ENCODE measurements at regions not wholly inside any gene's neighbourhood (a gene's known extent, or its start where the extent isn't known, plus 50 kb on each side); places are given as distances from the start of the nearest gene placed in this dataset.

DNA sequence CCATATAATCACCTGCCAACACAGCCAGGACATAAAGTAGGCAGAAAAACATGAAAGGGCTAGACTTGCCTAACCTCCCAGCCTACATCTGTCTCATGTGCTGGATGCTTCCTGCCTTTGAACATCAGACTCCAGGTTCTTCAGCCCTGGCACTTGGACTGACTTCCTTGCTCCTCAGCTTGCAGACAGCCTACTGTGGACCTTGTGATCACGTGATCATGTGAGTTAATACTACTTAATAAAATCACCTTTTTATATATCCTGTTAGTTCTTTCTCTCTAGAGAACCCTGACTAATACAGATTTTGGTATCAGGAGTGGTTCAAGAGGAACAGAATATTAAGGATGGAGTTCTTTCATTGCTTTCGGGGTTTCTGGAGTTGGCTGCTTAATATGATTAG, 2867.6 kb downstream of the PCDH9 start:
- FAIRE-seq: no peak
- DNase-seq (ENCODE audit: low spot score in 2 of 2): no peak

DNA sequence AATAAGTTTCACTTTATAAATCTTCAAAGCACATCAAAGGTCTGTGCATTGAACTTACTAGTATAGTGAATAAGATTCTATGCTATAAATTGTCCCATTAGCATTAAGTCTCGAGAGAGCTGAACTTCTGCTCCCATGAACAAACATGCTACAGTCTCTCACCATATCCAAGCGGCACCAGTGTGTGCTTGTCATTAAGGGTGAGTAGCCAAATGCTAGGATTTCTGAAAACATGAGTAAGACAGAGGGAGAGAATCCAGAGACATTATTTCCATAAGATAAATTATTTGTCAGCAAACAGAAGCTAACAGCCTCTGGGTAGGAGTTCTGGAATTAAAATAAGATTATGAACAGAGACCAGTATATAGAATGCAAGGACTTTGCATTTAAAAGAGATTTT, 2882.5 kb downstream of the PCDH9 start:
- FAIRE-seq (no peak), DNase-seq (ENCODE audit: low spot score in 2 of 2) (no peak)

DNA sequence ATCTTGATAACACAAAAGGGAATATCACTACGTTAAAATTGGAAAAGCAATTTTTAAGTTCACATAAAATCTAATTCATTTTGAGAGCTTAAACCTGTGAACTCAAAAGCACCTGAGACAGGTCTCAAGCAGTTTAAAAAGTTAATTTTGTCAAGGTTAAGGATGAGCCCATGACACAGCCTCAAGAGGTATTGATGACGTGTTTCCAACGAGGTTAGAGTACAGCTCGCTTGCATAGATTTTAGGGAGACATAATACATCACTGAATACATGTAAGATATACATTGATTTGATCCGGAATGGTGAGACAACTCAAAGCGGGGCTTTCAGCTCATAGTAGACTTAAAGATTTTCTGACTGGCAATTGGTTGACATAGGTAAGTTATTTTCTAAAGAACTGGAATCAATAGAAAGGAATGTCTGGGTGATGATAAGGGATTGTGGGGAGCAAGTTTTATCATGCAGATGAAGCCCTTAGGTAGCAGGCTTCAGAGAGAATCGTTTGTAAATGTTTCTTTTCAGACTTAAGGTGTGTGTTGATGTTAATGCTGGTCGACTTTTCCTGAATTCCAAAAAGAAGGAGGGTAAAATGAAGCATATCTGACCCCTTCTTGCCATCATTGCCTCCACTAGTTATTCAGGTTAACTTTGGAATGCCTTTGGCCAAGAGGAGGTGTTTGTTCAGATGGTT, 2890.6 kb downstream of the PCDH9 start:
- FAIRE-seq: no peak

DNA sequence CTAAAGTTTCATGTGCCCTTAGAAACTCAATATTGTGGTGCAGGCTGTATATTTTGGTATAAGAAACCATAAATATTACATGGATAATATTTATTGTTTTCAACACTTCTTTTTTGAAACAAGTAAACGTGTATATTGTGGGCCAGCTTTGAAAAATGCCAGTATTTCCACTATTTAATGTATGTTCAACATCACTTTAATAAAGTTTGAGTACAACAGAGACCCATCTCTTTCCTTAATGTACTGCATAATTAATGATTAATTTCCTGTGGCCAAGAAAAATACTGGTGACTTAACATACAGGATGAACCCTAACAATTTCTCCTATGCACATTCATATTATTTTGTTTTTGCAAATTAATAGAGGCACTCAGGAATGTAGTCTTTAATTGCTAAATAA, 2891.5 kb downstream of the PCDH9 start:
- no peak for FAIRE-seq
- no peak for DNase-seq (ENCODE audit: low spot score in 2 of 2)

More for the DNA sequence above, 2890.6 kb downstream of the PCDH9 start:
- no peak for DNase-seq (ENCODE audit: low spot score in 2 of 2)

DNA sequence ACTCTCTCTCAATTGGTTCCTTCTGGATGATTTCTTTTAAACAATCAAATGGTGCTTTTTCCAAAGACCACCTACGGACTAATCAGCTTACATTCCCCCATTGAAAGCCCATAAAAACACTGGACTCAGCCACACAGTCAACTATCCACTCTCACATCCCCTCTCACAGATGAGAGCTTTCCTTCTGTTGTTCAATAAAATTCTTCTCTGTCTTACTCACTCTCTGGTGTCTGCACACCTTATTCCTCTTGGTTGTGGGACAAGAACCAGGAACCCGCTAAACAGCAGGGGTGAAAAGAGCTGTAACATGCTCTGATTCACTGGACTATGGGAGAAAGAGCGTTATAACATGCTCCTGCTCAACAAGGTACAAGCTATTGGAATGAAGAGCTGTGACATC, 2896.2 kb downstream of the PCDH9 start:
- FAIRE-seq: no peak
- DNase-seq (ENCODE audit: low spot score in 2 of 2): no peak

DNA sequence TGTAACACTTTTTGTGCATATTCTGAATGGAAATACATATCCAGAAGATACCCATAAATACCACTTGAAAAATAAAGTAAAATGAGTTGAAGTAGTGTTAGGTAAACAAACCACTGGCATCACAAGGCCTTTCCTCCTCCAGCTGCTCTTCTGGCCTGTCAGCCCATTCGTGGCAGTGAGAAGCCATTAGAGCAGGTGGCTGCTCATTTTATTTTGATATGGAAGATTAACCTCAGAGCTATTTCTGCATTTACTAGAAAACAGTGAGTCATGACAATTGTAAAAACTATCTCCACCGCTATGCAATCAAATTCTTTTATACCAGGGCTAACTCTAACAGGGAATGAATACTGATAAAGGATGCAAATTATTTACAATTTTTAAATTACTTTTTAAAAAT, 2898.1 kb downstream of the PCDH9 start:
- FAIRE-seq (no peak), DNase-seq (ENCODE audit: low spot score in 2 of 2) (no peak)

DNA sequence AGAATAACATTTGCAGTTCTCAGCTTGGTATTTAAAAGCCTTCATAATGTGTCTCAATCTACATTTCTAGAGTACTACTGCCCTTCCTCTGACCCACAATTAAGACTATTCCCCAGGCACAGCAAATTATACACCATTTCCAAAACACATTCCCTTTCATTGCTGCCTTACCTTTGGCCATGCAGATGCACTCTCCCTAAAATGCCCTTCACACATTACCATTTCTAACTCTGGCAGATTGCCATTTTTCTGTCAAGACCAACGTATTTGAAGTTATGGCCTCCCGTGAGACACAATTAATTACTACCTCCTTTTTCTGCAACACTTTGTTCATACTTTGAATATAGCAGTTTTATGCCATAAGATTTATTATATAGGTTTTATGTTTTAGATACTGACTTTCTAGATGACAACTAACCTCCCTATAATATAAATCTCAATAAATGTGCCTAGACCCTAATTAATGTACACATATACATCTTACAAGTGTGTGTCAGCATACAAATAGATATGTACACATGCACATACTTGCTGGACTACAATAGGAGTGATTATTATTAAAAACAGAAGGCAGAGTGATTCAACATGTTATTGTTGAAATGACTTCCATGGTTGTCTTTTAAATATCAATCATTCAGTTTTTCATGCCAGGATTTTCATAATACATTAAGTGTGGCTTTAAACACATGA, 2902.5 kb downstream of the PCDH9 start:
- FAIRE-seq: no peak
- no peak for DNase-seq (ENCODE audit: low spot score in 2 of 2)

DNA sequence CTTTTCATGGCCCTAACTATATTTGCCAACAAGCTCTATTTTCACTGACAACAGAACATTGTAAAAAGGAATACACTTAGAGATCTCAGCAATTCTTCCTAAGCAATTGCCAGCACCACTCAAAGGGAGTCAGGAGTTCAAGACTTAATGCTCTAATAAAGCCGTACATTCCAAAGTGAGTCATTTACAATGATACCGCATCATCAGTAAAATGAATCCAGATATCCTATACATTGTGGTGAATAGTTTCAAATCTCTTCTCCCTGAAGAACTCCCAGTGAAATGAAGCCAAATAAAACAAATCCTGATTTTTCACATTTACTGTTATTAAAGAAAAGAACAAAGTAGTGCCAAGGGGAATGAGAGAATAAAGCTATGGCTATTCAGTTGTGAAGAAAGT, 2898.7 kb upstream of the PCDH20 start:
- FAIRE-seq (no peak), DNase-seq (ENCODE audit: low spot score in 2 of 2) (no peak)

DNA sequence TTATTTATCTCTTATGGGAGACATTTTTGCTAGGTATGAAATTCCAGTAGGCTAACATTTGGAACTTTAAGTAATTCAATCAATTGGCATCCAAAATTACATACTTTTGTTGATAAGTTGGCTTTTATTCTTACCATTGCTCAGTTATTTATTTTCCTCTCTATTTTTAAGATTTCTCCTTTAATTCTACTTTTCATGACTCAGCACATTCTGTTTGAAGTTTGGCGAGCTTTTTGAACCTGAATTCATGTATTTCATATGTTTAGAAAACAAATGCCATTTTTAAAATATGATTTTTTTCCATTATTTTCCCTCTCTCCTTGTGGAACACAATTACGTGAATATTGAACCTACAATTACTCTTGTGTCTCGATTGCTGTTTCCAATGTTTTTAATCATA, 2896.3 kb upstream of the PCDH20 start:
- no peak for DNase-seq (ENCODE audit: low spot score in 2 of 2)
- FAIRE-seq: no peak

DNA sequence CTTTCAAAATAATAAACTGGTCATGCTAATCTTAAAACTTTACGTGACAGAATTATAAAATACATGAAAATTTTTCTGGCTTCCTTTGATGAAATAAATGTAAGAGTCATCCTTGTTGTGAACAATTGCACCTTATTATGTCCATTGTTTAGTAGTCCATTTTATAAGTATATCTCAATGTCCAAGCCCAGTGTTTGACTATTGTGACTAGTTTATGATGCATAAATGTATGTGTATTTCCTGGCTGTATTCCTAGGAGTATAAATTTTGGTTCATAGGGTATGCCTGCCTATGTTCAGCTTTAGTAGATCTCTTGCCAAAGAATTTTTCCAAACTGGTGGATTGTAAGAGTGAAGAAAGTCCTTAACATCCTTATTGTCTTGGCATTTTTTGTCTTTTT, 2895.5 kb upstream of the PCDH20 start:
- no peak for DNase-seq (ENCODE audit: low spot score in 2 of 2)
- no peak for FAIRE-seq

DNA sequence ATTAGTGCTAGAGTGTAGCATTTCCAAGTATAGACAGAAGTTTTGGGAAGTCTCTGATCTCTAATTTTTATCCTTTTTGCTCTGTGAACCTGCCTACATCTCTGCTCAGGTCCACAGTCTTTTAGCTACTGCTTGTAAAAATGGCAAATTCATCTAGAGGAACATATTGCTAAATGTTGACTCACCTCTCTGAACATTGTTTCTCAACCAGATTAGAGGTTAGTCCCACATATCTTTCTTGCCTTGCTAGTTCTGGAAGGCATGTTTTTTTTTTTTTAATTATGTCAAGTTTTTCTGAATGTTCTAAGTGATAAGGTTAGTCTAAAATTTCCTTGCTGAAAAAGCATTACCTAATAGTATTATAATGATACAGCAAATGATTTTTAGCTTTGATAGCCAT, 2889.6 kb upstream of the PCDH20 start:
- no peak for FAIRE-seq
- no peak for DNase-seq (ENCODE audit: low spot score in 2 of 2)

DNA sequence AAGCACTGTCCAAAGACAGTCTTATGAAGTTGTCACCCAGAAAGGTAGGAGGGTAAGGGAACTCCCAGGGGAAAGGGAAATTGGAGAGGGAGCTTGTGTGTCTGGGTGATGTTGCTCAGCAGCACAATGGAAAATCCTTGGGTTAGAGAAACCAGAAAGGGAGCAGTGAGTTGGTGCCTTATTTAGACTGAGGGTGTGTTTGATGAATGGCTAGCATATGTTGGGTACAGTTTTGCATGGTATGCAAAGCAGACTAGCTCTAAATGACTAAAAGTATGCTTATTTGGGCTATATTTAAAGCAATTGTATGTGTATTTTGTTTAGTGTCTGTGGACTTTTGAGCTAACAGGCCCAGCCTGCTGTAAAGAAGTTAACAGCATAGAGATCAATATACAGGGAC, 2884.6 kb upstream of the PCDH20 start:
- no peak for FAIRE-seq
- DNase-seq (ENCODE audit: low spot score in 2 of 2): no peak

DNA sequence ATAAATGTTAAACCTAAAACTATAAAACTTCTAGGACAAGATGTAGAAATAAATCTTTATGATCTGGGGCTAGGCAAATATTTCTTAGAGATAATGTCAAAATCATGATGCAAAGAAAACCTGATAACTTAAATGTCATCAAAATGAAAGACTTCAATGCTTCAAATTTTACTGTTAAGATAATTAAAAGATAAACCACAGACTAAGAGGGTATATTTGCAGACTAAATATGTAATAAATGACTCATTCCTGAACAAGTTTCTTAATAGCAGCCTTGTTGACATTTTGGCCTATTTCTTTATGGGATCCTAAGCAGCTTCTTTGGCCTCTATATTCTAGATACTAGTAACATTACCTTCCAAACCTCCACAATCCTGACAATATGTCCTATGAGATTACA, 2878.3 kb upstream of the PCDH20 start:
- FAIRE-seq: no peak
- no peak for DNase-seq (ENCODE audit: low spot score in 2 of 2)

DNA sequence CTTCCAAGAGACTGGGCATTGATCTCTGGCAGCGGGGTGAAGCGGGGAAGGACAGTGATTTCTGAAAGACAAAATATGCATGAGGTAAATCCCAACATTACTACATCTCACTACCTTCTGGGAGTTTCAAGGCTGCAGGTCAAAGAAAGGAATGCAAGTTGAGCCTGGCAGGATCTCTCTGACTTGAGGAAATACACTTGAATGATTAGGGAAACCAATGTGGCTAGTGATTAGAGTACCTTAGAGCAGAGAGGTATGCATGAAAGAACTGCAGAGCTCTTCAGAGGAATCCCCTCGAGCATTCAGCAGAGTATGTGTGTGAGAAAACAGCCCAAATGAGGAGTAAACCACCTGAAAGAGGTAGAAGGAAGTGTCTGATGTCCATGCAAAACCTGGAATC, 2874.1 kb upstream of the PCDH20 start:
- no peak for FAIRE-seq

DNA sequence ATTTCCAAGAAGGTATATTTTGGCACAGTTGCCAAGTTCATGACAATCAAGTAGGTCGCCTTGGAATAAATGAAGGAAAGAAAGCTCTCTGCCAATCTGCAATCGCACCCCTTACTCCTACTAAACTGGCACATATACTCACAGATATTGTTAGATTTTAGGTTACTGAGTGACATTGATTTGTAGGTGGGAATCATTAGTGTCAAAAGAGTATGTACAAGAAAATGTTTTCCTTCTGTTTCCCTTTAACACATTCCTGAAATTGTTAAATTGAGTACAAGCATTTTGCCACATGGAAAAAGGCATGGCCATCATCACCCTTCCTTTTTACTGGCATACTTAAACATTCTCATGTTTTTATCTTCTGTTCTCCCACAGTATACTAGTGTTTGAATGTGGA, 2868.3 kb upstream of the PCDH20 start:
- no peak for DNase-seq (ENCODE audit: low spot score in 2 of 2)
- no peak for FAIRE-seq

More for the DNA sequence above, 2874.1 kb upstream of the PCDH20 start:
- no peak for DNase-seq (ENCODE audit: low spot score in 2 of 2)

DNA sequence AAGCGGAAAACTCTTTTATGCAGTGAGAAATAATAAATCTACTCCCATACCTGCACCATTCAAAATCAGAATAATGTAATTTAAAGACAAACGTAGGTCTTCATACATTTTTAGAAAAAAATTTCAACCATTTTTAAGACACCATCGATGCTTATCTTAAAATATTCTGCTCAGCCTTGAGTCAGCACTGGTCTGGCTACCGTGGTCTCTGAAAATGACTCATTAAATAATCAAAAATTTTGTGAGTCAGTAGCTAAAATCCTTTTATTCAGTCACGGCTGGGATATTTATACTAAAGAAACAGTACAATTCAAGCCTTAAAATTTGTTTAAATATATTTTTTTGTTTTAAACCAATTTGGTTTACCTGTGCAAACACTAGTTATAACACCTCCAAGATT, 2862.8 kb upstream of the PCDH20 start:
- DNase-seq (ENCODE audit: low spot score in 2 of 2) (no peak), FAIRE-seq (no peak)

DNA sequence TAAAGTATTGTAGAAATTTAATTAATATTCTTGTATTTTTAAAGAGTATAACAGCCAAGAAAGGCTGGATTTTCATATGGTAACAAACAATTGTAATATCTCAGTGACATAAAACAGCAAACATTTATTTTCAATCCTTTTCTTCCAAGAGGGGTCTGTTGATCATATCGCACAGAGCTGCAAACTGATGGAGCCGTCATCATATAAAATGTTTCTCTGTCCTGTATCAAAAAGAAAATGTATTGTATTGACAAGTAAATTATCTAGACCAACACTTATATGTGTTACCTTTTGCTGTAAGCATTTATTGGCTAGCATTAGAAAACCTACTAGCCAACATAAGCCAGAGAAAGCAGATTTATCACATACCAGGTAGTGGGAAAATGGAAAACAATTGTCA, 2861.4 kb upstream of the PCDH20 start:
- no peak for FAIRE-seq
- DNase-seq (ENCODE audit: low spot score in 2 of 2): no peak

DNA sequence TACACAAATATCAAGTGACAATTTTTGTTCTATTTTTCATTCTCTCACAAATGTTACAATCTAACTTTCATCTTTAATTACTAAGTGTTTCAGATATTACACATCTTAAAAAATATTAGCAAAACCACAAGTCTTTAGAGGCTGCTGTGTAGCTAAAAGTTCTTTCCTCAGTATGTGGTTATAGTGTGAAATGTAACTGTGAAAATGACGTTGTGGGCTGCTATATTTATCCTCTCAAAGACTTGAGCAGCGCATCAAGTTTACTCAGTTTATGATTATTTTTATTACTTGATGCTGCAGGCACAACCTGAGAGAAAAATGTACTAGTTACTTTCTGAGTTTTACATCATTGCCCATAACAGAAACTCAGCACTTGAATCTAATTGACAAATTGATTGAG, 2860.6 kb upstream of the PCDH20 start:
- no peak for DNase-seq (ENCODE audit: low spot score in 2 of 2)
- no peak for FAIRE-seq

DNA sequence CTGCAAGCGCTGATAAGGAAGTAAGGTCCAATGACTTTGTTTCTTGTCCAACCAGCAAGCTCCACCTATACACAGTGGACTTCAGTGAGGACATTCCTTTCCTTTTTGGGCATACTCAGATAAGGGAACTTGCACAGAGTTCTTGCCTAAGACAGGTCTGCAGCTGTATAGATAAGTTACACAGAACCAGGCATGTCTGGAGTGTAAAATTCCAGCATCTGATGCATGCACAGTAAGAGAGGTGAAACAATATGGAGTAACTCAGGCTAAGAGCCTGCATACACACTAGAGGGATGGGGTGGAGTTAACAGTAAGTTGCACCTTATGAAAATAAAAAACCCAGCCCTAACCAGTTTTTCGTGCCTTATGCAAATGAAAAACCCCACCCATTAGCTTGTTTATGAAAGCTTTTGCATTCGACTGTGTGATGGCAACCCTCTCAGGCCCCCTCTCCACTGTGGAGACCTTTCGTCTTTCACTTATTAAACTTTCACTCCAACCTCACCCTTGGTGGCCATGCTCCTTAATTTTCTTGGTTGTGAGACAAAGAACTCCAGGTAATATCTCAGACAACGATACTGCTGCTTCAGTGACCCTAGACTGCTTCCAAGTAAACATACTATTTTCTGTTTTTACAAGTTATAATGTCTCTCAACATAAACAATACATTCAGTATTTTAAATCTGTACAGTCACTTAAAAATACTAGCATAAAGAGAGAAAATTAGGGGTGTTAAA, 2859.0 kb upstream of the PCDH20 start:
- no peak for DNase-seq (ENCODE audit: low spot score in 2 of 2)
- FAIRE-seq: no peak

DNA sequence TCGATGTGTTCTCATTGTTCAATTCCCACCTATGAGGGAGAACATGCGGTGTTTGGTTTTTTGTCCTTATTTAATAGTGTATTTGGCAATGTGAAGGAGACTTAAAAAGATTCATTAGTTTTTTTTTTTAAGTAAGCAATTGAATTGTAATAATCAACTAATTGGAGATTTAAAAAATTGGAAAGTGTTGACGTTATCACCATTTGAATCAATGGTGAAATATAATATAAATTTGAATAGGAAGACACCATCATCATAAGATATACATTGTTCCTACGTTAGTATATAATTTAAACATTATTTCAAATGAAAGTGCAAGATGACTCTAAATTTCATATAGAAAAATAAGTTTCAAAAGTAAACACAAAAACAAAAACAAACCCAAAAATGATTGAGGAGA, 2858.1 kb upstream of the PCDH20 start:
- DNase-seq (ENCODE audit: low spot score in 2 of 2) (no peak), FAIRE-seq (no peak)

DNA sequence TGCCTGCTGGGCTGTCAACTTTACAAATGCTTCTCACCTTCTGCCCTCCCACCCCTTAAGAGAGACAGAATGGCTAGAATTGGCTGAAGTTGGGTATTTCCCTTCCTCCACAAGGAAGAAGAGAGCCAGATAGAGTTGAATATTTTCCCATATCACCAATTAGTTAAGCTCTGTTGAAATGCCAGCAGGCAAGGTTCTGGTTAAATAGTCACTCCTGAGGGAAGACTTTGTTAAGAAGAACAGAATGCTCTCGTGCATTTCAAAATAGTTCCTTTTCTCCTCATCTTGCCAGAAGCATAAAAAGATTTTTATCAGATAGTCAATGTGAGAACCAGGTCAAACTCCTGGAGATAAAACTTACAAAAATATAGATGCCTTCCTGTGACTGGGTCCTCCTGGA, 2857.0 kb upstream of the PCDH20 start:
- DNase-seq (ENCODE audit: low spot score in 2 of 2): no peak
- FAIRE-seq: no peak

DNA sequence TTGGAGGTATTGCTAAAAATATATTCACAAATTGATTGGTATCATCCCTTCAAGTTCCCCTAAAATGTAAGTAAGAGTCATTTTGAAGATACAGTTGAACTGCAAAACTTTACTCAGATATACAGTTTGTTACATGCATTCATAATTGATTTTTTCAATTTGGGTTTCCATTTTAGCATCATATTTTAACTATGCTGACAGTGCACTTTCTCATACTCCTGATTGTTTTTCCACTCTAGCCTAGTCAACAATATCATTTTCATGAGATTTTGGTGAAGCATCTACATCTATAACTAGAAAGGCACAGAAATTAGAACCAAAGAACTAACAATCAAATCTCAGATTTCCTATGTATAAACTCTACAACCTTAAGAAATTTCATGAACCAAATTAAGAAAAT, 2850.4 kb upstream of the PCDH20 start:
- DNase-seq (ENCODE audit: low spot score in 2 of 2): no peak
- no peak for FAIRE-seq

All from frontal cortex (tissue), 3 donors.